AG08395 (cell line): ENCODE measurements at regions not wholly inside any gene's neighbourhood (a gene's known extent, or its start where the extent isn't known, plus 50 kb on each side); places are given as distances from the start of the nearest gene placed in this dataset.

Source experiments
- DNase-seq: peaks from one replicate; pipeline ENCODE4 v3.0.0; 2012; ENCODE audit warnings: mixed read lengths, low spot score

- peak; percentile 28 for DNase-seq
These were observed 126.7 kb upstream of the NEDD9 start for GRCh38 chr6:11358904-11359830.

- no peak for DNase-seq
These were observed 124.8 kb upstream of the NEDD9 start for GRCh38 chr6:11357285-11357684.

DNA sequence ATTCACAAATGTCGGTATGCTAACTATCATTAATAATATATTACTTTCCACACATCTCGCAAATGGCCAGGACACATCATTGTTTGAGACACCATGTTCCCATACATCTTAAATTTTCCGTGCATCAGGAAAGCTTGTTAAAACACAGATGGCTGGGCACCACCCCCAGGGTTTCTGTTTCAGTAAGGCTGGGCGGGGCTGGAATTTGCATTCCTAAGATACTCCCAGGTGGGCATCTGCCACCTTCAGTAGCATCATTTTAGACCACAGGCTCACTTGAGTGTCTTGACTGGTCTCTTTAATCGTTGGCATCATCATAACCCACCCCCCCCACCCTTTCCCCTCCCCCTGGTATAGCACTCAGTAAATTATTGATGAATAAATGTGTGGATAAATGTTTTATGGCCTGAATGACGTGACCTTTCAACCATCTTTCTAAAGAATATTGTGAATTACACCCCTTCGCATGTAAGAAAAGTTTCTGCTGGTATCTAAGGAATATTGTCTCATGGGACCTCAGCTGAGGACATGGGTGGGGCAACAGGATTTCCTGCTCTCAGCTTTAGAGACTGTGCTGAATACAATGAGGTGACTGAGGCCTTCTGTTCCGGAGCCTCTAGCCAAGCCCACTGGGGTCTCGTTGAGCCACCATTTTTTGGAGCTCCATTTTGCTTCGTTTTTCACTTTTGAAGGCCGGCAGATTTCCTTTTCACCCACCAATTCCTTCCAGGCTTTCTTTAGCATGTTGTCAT is 124.1 kb upstream of the NEDD9 start:
- no peak for DNase-seq

DNA sequence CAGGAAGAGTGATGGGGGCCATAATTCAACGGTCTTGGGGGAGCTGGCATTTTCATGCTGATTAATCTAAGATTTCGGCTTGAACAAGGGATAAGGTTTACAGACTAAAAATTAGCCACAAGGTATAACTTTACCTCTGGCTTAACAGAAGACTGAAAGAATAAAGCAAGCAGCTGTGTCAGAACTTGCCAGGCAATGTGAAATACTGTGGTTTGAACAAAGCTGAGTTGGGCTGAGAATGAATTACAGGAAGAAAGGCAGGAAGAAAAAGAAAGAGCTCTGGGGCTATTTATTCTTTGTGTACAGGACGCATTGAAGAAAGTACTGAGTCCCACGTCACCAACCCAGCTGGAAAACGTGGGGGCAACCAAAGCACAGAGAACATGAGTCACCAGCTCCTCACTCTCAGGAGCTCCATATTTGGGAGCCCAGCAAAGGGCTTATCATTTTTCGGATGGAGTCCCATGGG is 121.5 kb upstream of the NEDD9 start:
- peak; percentile 12 for DNase-seq

DNA sequence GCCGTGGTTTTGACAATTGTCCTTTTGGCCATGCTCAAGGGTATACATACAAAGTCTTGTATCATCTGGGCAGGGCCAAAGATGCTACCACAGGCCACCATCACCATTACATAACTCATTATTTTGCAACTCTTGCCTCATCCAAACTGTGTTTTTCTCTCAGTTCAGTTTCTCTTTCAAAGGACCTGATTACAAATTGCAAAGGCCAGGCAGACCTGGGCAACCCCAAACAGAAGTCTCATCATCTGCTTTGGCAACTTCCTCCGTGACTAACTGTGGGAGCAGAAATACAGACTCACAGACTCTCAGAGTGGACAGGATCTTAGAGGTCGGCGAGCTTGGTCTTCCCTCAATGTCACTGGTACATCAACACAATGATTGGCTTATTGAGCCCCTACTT is 117.8 kb upstream of the NEDD9 start:
- DNase-seq, result peak; percentile 10

- DNase-seq, result no peak
These were observed 117.4 kb upstream of the NEDD9 start for GRCh38 chr6:11349880-11350279.

DNA sequence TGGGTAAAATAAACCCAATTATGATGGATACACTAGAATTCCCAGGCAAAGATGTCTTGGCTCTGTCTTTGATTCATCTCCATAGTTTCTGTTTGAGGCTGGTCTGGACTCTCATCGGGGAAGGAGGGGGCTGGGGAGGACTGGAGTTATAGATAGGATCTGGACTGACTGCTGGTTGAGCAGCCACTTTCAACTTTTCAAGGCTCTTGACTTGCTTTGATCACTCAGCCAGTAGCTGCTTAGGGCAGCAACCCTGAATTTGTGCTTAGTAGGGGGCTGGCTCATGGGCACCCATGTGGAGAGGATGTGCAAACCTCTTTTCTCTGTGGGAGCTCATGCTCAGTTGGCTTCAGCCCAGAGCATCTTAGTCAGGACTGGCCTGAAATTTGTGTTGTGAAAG is 114.0 kb upstream of the NEDD9 start:
- DNase-seq, result no peak

DNA sequence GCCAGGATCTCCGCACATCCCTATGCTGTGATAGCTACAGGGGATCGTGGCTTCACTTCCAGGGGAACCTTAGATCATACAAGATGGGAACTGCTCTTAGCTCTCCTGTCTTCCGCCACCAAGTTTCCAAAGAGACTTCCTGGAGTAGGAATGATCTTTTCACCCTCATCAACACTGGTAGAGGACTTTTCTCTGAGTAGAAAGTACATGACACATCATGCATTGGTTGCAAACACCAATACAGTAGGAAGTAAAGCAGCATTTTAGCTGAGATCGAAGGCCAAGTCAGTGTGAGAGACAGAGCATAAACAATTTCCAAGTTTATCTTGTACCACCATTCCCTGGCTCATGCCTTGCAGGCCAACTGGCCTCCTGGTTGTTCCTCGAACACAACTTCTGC is 113.1 kb upstream of the NEDD9 start:
- DNase-seq, result no peak

DNA sequence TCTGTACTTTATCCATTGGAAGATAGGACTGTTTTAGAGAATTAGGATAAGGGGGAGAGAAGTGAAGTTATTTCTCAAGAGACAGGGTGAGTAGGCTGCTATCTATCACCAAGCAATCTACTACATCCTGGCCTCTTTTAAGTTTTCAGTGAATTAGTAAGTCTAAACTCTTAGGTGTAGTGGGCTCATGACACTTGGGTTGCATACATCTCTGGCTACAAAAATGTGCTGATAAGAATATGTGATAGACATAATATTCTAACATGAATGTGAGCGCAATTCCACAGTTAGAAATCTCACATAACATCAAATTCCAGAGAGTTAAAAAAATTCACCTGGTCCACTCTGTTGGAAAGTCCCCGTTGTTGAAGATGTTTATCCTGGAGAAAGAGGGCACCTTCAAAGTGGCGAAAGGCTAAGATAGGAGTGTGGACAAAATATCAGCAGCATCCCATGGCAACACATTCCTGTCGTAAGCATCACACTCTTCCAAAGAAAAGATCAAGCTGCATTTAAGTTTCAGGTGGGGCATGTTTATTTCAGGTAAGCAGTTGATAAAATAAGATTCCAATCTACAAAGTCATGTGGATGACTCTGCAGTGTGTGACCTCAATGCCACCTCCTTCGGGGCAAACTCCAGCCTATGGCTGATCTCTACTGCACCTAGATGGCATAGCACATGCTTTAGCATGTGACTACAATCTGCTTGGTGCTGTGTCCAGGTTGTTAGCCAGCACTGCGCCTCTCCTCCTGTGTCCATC is 111.7 kb upstream of the NEDD9 start:
- no peak for DNase-seq

DNA sequence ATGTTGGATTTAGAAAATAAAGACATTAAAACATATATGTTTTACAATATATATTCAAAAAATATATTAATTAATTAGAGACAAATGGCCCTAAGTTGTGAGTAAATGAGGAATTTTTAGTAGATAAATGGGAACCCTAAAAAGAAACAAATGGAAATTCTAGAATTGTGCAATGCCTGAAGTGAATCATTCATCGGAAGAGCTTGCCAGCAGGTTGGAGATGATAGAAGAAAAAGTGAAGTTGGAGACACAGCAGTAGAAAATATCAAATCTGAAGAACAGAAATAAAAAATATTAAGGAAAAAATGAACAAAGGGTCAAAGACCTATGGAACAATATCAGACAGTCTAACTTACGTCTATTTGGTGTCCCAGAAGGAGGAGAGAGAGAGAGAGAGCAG is 109.4 kb upstream of the NEDD9 start:
- peak; percentile 32 for DNase-seq

GRCh38 chr6:11341303-11341702 is 108.8 kb upstream of the NEDD9 start:
- DNase-seq, result no peak

DNA sequence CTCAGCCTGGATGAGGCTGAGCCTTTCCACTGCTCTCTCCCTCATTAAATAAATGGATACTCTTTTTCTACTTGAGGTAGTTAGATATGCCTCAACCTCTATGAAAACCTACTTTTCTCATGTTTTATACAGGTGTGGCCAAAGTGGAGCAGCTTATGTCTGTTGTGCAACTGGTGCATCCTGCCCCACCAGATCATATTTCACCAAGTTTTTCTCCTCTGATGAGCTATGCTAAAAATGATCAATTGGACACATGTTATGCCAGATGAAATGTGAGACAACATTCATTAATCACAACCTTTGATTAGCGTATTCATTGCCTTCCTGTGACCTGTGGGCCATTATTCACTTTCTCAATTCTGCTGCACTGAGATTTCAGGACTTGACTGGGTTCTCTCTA is 106.9 kb upstream of the NEDD9 start:
- DNase-seq, result no peak

GRCh38 chr6:11337306-11337705 is 104.8 kb upstream of the NEDD9 start:
- no peak for DNase-seq

GRCh38 chr6:11335826-11336225 is 103.4 kb upstream of the NEDD9 start:
- no peak for DNase-seq

GRCh38 chr6:11333132-11333849 is 100.8 kb upstream of the NEDD9 start:
- DNase-seq, result no peak

- no peak for DNase-seq
These were observed 100.0 kb upstream of the NEDD9 start for GRCh38 chr6:11332463-11332862.

GRCh38 chr6:11331111-11331510 is 98.6 kb upstream of the NEDD9 start:
- no peak for DNase-seq

DNA sequence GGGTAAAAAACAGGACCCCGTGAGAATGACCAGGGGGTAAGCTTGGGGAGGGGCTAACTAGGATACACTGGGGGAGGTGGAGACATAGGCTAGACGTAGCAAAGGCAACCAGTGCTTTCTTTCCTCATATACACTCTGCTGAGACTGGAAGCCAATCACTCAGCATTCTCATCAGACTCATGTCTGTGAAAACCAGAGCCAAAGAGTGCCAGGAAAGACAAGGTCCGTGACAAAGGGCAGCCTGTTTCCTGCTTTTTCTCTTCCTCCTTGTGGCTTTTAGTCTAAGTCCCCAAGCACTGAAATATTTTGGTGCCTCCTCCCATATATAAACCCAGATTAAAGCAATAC is 97.9 kb upstream of the NEDD9 start:
- no peak for DNase-seq

- no peak for DNase-seq
These were observed 97.4 kb upstream of the NEDD9 start for GRCh38 chr6:11329726-11330412.

DNA sequence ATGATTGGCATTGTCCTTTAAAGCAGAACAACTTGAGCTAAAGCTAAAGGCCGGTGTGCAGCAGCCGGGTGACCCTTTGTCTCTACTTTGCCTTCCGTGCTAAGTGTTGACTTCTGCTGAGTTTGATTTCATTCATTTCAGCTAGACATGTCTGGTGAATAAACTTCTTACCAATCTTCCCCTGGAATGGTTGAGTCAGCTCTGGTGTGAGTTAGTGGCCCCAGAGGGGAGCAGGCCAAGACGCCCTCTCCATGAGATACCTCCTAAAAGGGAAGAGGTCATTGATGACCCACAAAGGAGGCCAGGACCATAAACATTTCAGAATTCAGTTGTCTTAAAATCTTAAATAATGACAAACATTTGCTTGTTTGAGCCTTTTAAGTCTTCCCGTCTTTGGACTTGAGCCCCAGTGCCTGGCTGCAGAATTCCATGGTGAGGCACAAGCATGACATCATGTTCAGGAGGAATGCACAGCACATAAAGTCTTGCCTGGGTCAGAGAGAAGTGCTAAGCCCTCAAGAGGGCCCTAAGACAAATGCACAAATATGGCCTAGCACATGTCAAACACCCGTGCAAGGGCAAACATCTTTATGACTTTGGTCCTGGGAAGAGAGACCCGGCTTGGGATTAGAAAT is 96.3 kb upstream of the NEDD9 start:
- peak; percentile 71 for DNase-seq

DNA sequence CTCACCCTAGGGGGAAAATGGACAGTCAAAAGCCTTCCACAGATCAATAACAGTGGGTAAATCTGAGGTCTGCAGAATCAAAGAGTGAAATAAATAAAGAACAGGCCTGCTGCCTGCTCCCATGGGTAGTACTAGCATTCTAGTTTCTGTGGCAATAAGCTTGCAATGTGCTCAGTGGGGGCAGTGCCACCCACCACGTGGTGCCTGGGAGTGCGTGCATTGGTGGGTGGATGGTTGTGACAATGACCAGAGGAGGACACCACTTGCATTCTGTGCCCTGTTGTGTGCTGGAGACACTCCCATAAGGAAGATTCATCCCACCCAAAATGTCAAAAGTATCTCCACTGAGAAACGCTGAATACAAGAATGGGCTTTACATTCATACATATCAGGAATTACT is 95.5 kb upstream of the NEDD9 start:
- no peak for DNase-seq
